ENCODE measurements at regions not wholly inside any gene's neighbourhood (a gene's known extent, or its start where the extent isn't known, plus 50 kb on each side); places are given as distances from the start of the nearest gene placed in this dataset.

DNA sequence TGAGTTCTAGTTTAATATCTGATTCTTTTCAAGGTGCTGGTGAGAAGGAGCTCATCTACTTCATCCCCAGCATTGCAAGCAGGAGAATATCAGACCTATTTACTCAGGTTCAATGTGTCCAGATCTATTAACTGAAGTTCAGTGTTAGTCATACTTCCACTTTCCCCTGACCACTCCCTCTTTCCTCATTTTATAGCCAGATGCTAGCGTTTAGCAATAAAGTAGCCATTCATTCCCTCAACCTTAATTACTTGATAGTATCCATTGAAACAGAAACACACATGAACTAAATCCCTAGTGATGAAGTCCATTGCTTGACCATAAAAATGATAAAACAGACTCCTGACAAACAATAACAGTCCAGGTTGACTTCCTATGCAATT is 60.0 kb downstream of the RPL22L1 start:
- Histone ChIP-seq H4K20me1 (ENCODE audit: control insufficient read depth, insufficient read depth, low read length, poor library complexity, severe bottlenecking) (no peaks in the 10 kb centered on the region), H3K27ac (ENCODE audit: low read length in 2 of 2) (no peak overlapping the region), H3K27me3 (replicated peaks in 1 of 4; ENCODE audit: control extremely low read depth in 1 of 4, control insufficient read depth in 3 of 4, insufficient read depth in 4 of 4, low read length in 3 of 4) (no peaks in the 10 kb centered on the region), H3K4me1 (ENCODE audit: control insufficient read depth in 2 of 2, insufficient read depth in 2 of 2, low read length in 2 of 2) (no peaks in the 10 kb centered on the region), H3K9me3 (ENCODE audit: control extremely low read depth in 1 of 3, control insufficient read depth in 2 of 3, insufficient read depth in 1 of 3, low read length in 2 of 3) (no peaks in the 10 kb centered on the region), H3K79me2 (ENCODE audit: control insufficient read depth, insufficient read depth, low read length) (no peaks in the 10 kb centered on the region), H3K4me2 (replicated peaks; ENCODE audit: low read depth, low read length, poor library complexity, severe bottlenecking) (no peak overlapping the region), H2AFZ (ENCODE audit: insufficient read depth, low read depth, low read length, poor library complexity, severe bottlenecking) (no peak overlapping the region), H3K36me3 (replicated peaks in 1 of 2; ENCODE audit: control extremely low read depth in 1 of 2, control insufficient read depth in 1 of 2, extremely low read depth in 1 of 2, insufficient read depth in 2 of 2, low read length in 1 of 2) (no peaks in the 10 kb centered on the region), H3K9ac (ENCODE audit: low read length) (no peak overlapping the region), H3K4me3 (ENCODE audit: control extremely low read depth in 1 of 5, extremely low read depth in 1 of 5, insufficient read depth in 1 of 5, low read depth in 2 of 5, low read length in 4 of 5) (no peak overlapping the region)
- no peak overlapping the region for H3K27ac Mint-ChIP-seq
- ChIA-PET CTCF (interaction anchor here (4.0 to 6.3 kb wide), 2 partner anchors 395 to 501 kb away, joined by 23 to 76 read pairs; partner anchors contain the start of gene CLDN11), POLR2A (no interaction called here)
- H3K4me3 Mint-ChIP-seq = no peak overlapping the region
- intact Hi-C loops (cut with micrococcal nuclease) = loop anchor here (5.0 kb wide), 1 partner anchor 773 kb away; the partner anchor contains the start of gene GPR160
- H3K27me3 Mint-ChIP-seq = peaks cover 12% of the 10 kb centered on the region
- WGBS (ENCODE audit: insufficient coverage) = 60% methylated on average over 1 of the region's 1 CpG
- no peak for DNase-seq
- H3K4me1 Mint-ChIP-seq = no peaks in the 10 kb centered on the region
- TF ChIP-seq EZH2 (IDR thresholded peaks at IDR 0.05; ENCODE audit: borderline replicate concordance, insufficient read depth, low read depth, low read length, poor library complexity, severe bottlenecking) = no peak
- TF ChIP-seq, protein P1, sequence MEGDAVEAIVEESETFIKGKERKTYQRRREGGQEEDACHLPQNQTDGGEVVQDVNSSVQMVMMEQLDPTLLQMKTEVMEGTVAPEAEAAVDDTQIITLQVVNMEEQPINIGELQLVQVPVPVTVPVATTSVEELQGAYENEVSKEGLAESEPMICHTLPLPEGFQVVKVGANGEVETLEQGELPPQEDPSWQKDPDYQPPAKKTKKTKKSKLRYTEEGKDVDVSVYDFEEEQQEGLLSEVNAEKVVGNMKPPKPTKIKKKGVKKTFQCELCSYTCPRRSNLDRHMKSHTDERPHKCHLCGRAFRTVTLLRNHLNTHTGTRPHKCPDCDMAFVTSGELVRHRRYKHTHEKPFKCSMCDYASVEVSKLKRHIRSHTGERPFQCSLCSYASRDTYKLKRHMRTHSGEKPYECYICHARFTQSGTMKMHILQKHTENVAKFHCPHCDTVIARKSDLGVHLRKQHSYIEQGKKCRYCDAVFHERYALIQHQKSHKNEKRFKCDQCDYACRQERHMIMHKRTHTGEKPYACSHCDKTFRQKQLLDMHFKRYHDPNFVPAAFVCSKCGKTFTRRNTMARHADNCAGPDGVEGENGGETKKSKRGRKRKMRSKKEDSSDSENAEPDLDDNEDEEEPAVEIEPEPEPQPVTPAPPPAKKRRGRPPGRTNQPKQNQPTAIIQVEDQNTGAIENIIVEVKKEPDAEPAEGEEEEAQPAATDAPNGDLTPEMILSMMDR (IDR thresholded peaks at IDR 0.05) = no peak
- peaks cover 5% of the 10 kb centered on the region for H3K9me3 Mint-ChIP-seq (ENCODE audit: insufficient read depth)
- ATAC-seq (ENCODE audit: low read depth) = no peak

DNA sequence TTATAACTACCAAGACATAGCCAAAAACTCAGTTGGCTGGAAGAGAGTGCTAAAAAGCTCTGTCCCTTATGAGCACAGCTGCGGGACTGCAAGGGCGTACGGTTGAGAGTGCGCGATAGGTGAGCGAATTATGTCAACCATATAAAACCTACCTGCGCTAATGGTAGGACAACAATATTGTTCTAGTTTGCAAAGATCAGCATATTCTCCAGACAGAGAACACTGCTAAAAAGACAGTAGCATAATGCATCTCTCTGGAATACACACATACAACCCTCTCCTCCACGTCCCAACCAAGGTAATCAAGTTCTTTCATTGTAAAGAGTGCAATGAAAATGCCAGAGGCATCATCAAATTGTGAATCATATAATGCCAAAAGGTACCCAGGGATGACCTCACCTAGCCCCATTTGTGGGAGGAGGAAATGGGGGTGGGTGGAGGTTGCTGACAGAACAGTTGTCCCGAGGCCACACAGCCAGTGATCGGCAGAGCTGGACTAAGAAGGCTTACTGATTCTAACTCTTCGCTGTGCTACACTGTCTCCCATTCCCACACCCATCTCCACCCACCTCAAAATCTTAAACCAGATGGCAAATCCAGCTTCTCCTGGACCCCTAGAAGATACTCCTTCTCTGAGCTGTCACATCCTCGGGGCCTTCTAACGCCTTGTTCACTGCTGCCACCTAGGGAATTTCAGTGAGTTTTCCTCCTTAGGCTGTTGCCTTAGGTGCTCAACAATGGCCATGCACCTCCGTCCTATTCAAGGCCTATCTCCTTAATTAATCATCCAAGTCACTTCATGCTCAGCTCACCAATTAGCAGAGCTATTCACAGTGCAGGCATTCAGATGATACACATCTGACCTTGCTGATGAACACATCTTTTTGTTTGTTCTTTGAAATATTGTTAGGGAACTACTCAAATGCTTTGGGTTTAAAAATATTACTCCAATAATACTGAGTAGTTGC is 60.7 kb downstream of the RPL22L1 start:
- Histone ChIP-seq H3K9ac (ENCODE audit: low read length) (no peak overlapping the region), H3K4me2 (replicated peaks; ENCODE audit: low read depth, low read length, poor library complexity, severe bottlenecking) (no peak overlapping the region), H3K4me1 (ENCODE audit: control insufficient read depth in 2 of 2, insufficient read depth in 2 of 2, low read length in 2 of 2) (no peaks in the 10 kb centered on the region), H3K79me2 (ENCODE audit: control insufficient read depth, insufficient read depth, low read length) (no peaks in the 10 kb centered on the region), H4K20me1 (ENCODE audit: control insufficient read depth, insufficient read depth, low read length, poor library complexity, severe bottlenecking) (no peaks in the 10 kb centered on the region), H3K27me3 (replicated peaks in 1 of 4; ENCODE audit: control extremely low read depth in 1 of 4, control insufficient read depth in 3 of 4, insufficient read depth in 4 of 4, low read length in 3 of 4) (peaks cover 0 to 2% (median 1%) of the 10 kb centered on the region in 4 experiments), H3K36me3 (replicated peaks in 1 of 2; ENCODE audit: control extremely low read depth in 1 of 2, control insufficient read depth in 1 of 2, extremely low read depth in 1 of 2, insufficient read depth in 2 of 2, low read length in 1 of 2) (no peaks in the 10 kb centered on the region), H3K4me3 (ENCODE audit: control extremely low read depth in 1 of 5, extremely low read depth in 1 of 5, insufficient read depth in 1 of 5, low read depth in 2 of 5, low read length in 4 of 5) (no peak overlapping the region), H3K9me3 (ENCODE audit: control extremely low read depth in 1 of 3, control insufficient read depth in 2 of 3, insufficient read depth in 1 of 3, low read length in 2 of 3) (no peaks in the 10 kb centered on the region), H2AFZ (ENCODE audit: insufficient read depth, low read depth, low read length, poor library complexity, severe bottlenecking) (no peak overlapping the region), H3K27ac (ENCODE audit: low read length in 2 of 2) (no peak overlapping the region)
- ChIA-PET CTCF (interaction anchor here (4.0 to 6.3 kb wide), 2 partner anchors 394 to 501 kb away, joined by 23 to 76 read pairs; partner anchors contain the start of gene CLDN11), POLR2A (no interaction called here)
- Mint-ChIP-seq H3K4me3 (no peak overlapping the region), H3K9me3 (ENCODE audit: insufficient read depth) (peaks cover 5% of the 10 kb centered on the region), H3K27ac (no peak overlapping the region), H3K27me3 (peaks cover 19% of the 10 kb centered on the region), H3K4me1 (no peaks in the 10 kb centered on the region)
- TF ChIP-seq, protein P1 (IDR thresholded peaks at IDR 0.05) = no peak
- TF ChIP-seq EZH2 (IDR thresholded peaks at IDR 0.05; ENCODE audit: borderline replicate concordance, insufficient read depth, low read depth, low read length, poor library complexity, severe bottlenecking) = no peak
- 87% methylated on average over 12 of the region's 14 CpGs for WGBS (ENCODE audit: insufficient coverage)
- intact Hi-C loops (cut with micrococcal nuclease) = no loop called here
- ATAC-seq (ENCODE audit: low read depth) (no peak), DNase-seq (no peak)
